ENCODE measurements at regions not wholly inside any gene's neighbourhood (a gene's known extent, or its start where the extent isn't known, plus 50 kb on each side); places are given as distances from the start of the nearest gene placed in this dataset.

DNA sequence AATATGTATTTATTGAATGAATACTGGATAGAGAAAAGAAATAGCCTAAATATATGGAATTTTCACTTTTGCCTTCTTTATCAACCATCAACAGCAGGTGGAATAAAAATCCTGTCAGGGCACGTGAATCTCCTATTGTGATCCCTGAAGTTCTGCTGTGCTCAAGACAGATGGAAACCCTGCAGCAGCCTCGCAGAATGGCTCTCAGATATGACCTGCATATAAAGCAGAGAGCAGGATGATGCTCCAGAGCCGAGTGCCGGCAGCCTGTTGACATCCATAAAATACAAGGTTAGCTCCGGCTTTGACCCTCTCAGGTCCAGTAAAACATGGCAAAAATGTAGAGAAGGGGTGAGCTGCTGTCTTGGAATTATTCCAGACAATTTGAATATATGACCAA, 659.3 kb downstream of the DIAPH3 start:
- no peak overlapping the region for H3K4me3 Mint-ChIP-seq
- Histone ChIP-seq H3K27ac (ENCODE audit: low read length in 2 of 2) (no peak overlapping the region), H3K9me3 (ENCODE audit: control extremely low read depth in 1 of 3, control insufficient read depth in 2 of 3, insufficient read depth in 1 of 3, low read length in 2 of 3) (no peaks in the 10 kb centered on the region), H4K20me1 (ENCODE audit: control insufficient read depth, insufficient read depth, low read length, poor library complexity, severe bottlenecking) (no peaks in the 10 kb centered on the region), H3K4me1 (ENCODE audit: control insufficient read depth in 2 of 2, insufficient read depth in 2 of 2, low read length in 2 of 2) (no peaks in the 10 kb centered on the region), H3K4me2 (replicated peaks; ENCODE audit: low read depth, low read length, poor library complexity, severe bottlenecking) (no peak overlapping the region), H3K4me3 (ENCODE audit: control extremely low read depth in 1 of 5, extremely low read depth in 1 of 5, insufficient read depth in 1 of 5, low read depth in 2 of 5, low read length in 4 of 5) (no peak overlapping the region), H3K27me3 (replicated peaks in 1 of 4; ENCODE audit: control extremely low read depth in 1 of 4, control insufficient read depth in 3 of 4, insufficient read depth in 4 of 4, low read length in 3 of 4) (no peaks in the 10 kb centered on the region), H3K9ac (ENCODE audit: low read length) (no peak overlapping the region), H3K79me2 (ENCODE audit: control insufficient read depth, insufficient read depth, low read length) (no peaks in the 10 kb centered on the region), H2AFZ (ENCODE audit: insufficient read depth, low read depth, low read length, poor library complexity, severe bottlenecking) (no peak overlapping the region), H3K36me3 (replicated peaks in 1 of 2; ENCODE audit: control extremely low read depth in 1 of 2, control insufficient read depth in 1 of 2, extremely low read depth in 1 of 2, insufficient read depth in 2 of 2, low read length in 1 of 2) (no peaks in the 10 kb centered on the region)
- ChIA-PET POLR2A (no interaction called here), CTCF (no interaction called here)
- H3K27me3 Mint-ChIP-seq: no peaks in the 10 kb centered on the region
- ATAC-seq (ENCODE audit: low read depth) (no peak), DNase-seq (no peak)
- intact Hi-C loops (cut with micrococcal nuclease): no loop called here
- WGBS (ENCODE audit: insufficient coverage): 96% methylated on average over 3 of the region's 5 CpGs
- no peak for TF ChIP-seq EZH2 (IDR thresholded peaks at IDR 0.05; ENCODE audit: borderline replicate concordance, insufficient read depth, low read depth, low read length, poor library complexity, severe bottlenecking)
- TF ChIP-seq, protein P1, sequence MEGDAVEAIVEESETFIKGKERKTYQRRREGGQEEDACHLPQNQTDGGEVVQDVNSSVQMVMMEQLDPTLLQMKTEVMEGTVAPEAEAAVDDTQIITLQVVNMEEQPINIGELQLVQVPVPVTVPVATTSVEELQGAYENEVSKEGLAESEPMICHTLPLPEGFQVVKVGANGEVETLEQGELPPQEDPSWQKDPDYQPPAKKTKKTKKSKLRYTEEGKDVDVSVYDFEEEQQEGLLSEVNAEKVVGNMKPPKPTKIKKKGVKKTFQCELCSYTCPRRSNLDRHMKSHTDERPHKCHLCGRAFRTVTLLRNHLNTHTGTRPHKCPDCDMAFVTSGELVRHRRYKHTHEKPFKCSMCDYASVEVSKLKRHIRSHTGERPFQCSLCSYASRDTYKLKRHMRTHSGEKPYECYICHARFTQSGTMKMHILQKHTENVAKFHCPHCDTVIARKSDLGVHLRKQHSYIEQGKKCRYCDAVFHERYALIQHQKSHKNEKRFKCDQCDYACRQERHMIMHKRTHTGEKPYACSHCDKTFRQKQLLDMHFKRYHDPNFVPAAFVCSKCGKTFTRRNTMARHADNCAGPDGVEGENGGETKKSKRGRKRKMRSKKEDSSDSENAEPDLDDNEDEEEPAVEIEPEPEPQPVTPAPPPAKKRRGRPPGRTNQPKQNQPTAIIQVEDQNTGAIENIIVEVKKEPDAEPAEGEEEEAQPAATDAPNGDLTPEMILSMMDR (IDR thresholded peaks at IDR 0.05): no peak
- no peak overlapping the region for H3K27ac Mint-ChIP-seq
- no peaks in the 10 kb centered on the region for H3K9me3 Mint-ChIP-seq (ENCODE audit: insufficient read depth)
- H3K4me1 Mint-ChIP-seq: no peaks in the 10 kb centered on the region

DNA sequence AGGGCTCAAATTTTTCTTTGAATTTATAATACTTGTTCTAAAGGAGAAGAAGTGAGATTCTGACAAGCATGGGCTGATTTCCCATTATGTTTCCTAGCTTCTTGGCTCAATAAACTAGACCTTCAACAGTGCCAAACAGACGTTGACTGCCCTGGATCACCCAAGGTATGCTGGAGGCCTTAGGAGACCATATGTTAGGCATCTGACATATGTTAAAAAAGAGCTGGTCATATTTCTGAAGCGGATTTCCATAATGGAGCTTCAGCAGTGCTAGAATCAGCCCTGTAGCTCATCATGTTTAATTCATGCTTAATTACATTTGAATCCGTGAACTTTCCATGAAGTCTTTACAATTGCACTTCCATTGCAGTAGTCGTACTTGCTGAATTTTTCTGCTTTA, 653.3 kb downstream of the DIAPH3 start:
- WGBS (ENCODE audit: insufficient coverage): 94% methylated on average over 3 of the region's 4 CpGs
- intact Hi-C loops (cut with micrococcal nuclease): no loop called here
- DNase-seq (no peak), ATAC-seq (ENCODE audit: low read depth) (no peak)
- ChIA-PET CTCF (no interaction called here), POLR2A (no interaction called here)
- Histone ChIP-seq H3K9me3 (ENCODE audit: control extremely low read depth in 1 of 3, control insufficient read depth in 2 of 3, insufficient read depth in 1 of 3, low read length in 2 of 3) (no peaks in the 10 kb centered on the region), H3K79me2 (ENCODE audit: control insufficient read depth, insufficient read depth, low read length) (no peaks in the 10 kb centered on the region), H3K27me3 (replicated peaks in 1 of 4; ENCODE audit: control extremely low read depth in 1 of 4, control insufficient read depth in 3 of 4, insufficient read depth in 4 of 4, low read length in 3 of 4) (no peaks in the 10 kb centered on the region), H2AFZ (ENCODE audit: insufficient read depth, low read depth, low read length, poor library complexity, severe bottlenecking) (no peak overlapping the region), H3K36me3 (replicated peaks in 1 of 2; ENCODE audit: control extremely low read depth in 1 of 2, control insufficient read depth in 1 of 2, extremely low read depth in 1 of 2, insufficient read depth in 2 of 2, low read length in 1 of 2) (no peaks in the 10 kb centered on the region), H3K4me2 (replicated peaks; ENCODE audit: low read depth, low read length, poor library complexity, severe bottlenecking) (no peak overlapping the region), H3K4me3 (ENCODE audit: control extremely low read depth in 1 of 5, extremely low read depth in 1 of 5, insufficient read depth in 1 of 5, low read depth in 2 of 5, low read length in 4 of 5) (no peak overlapping the region), H3K4me1 (ENCODE audit: control insufficient read depth in 2 of 2, insufficient read depth in 2 of 2, low read length in 2 of 2) (no peaks in the 10 kb centered on the region), H4K20me1 (ENCODE audit: control insufficient read depth, insufficient read depth, low read length, poor library complexity, severe bottlenecking) (no peaks in the 10 kb centered on the region), H3K9ac (ENCODE audit: low read length) (no peak overlapping the region), H3K27ac (ENCODE audit: low read length in 2 of 2) (no peak overlapping the region)
- no peak overlapping the region for H3K27ac Mint-ChIP-seq
- TF ChIP-seq EZH2 (IDR thresholded peaks at IDR 0.05; ENCODE audit: borderline replicate concordance, insufficient read depth, low read depth, low read length, poor library complexity, severe bottlenecking): no peak
- TF ChIP-seq, protein P1 (IDR thresholded peaks at IDR 0.05): no peak
- H3K4me1 Mint-ChIP-seq: no peaks in the 10 kb centered on the region
- no peak overlapping the region for H3K4me3 Mint-ChIP-seq
- H3K9me3 Mint-ChIP-seq (ENCODE audit: insufficient read depth): no peaks in the 10 kb centered on the region
- no peaks in the 10 kb centered on the region for H3K27me3 Mint-ChIP-seq
